CD4-positive, alpha-beta memory T cell (primary cell): ENCODE measurements at regions not wholly inside any gene's neighbourhood (a gene's known extent, or its start where the extent isn't known, plus 50 kb on each side); places are given as distances from the start of the nearest gene placed in this dataset.

ENCODE experiments used
- CTCF ChIA-PET: fragments of 350-600 bp; sonication (Branson Sonifier 250); formaldehyde crosslinking; loops from one replicate; lab custom pipeline; 2021; ENCODE audit warnings: inconsistent platforms; ENCODE audit not compliant: partially characterized antibody; lab: Charles Lee
- POLR2A ChIA-PET: fragments of 350-600 bp; sonication (Branson Sonifier 250); formaldehyde crosslinking; loops from one replicate; lab custom pipeline; 2021; ENCODE audit not compliant: partially characterized antibody; lab: Charles Lee
- DNase-seq, 5 donors: peaks; one replicate each; pipeline versions ENCODE4 v3.0.0 to v3.0.0-alpha.2; 2020 to 2022; ENCODE audit warnings: mixed read lengths in 1 of 5
- H3K27ac ChIP-seq: one replicate; pipeline ENCODE4 v1.7.0; 2013; ENCODE audit warnings: low read depth, low read length
- H3K27me3 ChIP-seq: 2 replicates; pipeline ENCODE4 v1.7.0; 2013; ENCODE audit warnings: mild to moderate bottlenecking, low read length, moderate library complexity; ENCODE audit not compliant: insufficient read depth
- H3K36me3 ChIP-seq: 2 replicates; pipeline ENCODE4 v1.7.0; 2013; ENCODE audit warnings: mild to moderate bottlenecking, low read length, moderate library complexity; ENCODE audit not compliant: insufficient read depth
- H3K4me1 ChIP-seq: 2 replicates; pipeline ENCODE4 v1.7.0; 2013; ENCODE audit warnings: mild to moderate bottlenecking, low read length, moderate library complexity; ENCODE audit not compliant: insufficient read depth
- H3K4me3 ChIP-seq, 2 donors: one replicate each; pipeline ENCODE4 v1.7.0; 2013; ENCODE audit warnings: low read length in 2 of 2, mild to moderate bottlenecking in 1 of 2
- H3K9me3 ChIP-seq, 2 donors: one replicate each; pipeline ENCODE4 v1.7.0; 2013; ENCODE audit warnings: low read length in 2 of 2, control low read depth in 1 of 2; ENCODE audit not compliant: control insufficient read depth in 1 of 2
- H3K27ac Mint-ChIP-seq, 7 donors: one replicate each; pipeline ENCODE4 v1.8.0; 2020 to 2021; ENCODE audit warnings: mixed read lengths in 7 of 7, mild to moderate bottlenecking in 6 of 7, inconsistent platforms in 3 of 7, moderate library complexity in 3 of 7
- H3K27me3 Mint-ChIP-seq, 2 donors: one replicate each; pipeline ENCODE4 v1.8.0; 2020 to 2021; ENCODE audit warnings: mixed read lengths in 2 of 2
- H3K36me3 Mint-ChIP-seq, 2 donors: one replicate each; pipeline ENCODE4 v1.8.0; 2020 to 2021; ENCODE audit warnings: mixed read lengths in 2 of 2, inconsistent platforms in 1 of 2, mild to moderate bottlenecking in 1 of 2
- H3K4me1 Mint-ChIP-seq, 4 donors: one replicate each; pipeline ENCODE4 v1.8.0; 2020 to 2021; ENCODE audit warnings: mixed read lengths in 4 of 4, mild to moderate bottlenecking in 1 of 4
- H3K4me3 Mint-ChIP-seq, 8 donors: one replicate each; pipeline ENCODE4 v1.8.0; 2020 to 2021; ENCODE audit warnings: mixed read lengths in 8 of 8, mild to moderate bottlenecking in 7 of 8, moderate library complexity in 6 of 8, inconsistent platforms in 3 of 8
- H3K9me3 Mint-ChIP-seq, 8 donors: one replicate each; pipeline ENCODE4 v1.8.0; 2020 to 2021; ENCODE audit warnings: mixed read lengths in 8 of 8, mild to moderate bottlenecking in 5 of 8, inconsistent platforms in 3 of 8, moderate library complexity in 1 of 8
- intact Hi-C: fragments of 100-400 bp; cut with micrococcal nuclease; formaldehyde crosslinking; loops from one replicate; pipeline ENCODE4 v1.15.1; 2023

DNA sequence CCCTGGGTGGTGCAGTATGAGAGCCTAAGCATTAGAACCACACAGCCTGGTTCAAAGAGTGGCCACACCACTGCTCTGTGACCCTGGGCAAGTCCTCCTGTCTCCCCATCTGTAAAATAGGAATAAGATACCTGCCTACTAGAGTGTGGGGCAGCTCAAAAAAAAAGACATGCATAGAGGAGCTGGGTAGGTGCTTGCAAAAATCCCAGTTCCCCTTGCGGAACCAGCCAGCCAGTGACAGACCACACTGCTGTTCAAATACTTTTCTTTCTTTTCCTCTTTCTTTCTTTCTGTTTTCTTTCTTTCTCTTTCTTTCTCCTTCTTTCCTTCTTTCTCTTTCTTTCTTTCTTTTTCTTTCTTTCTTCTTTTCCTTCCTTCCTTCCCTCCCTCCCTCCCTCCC lies 63.0 kb upstream of the TRIM2 start:
- H3K27me3 Mint-ChIP-seq = no peaks in the 10 kb centered on the region
- ChIA-PET POLR2A (no interaction called here), CTCF (interaction anchor here (0.8 to 2.9 kb wide), 3 partner anchors 11 to 168 kb away, joined by 3 to 26 read pairs (median 4); no protein-coding TSS in a partner anchor)
- peaks cover 0 to 12% (median 5%) of the 10 kb centered on the region in 4 donors for H3K4me1 Mint-ChIP-seq
- intact Hi-C loops = no loop called here
- no peak for DNase-seq
- Histone ChIP-seq H3K36me3 (no peaks in the 10 kb centered on the region), H3K4me3 (no peak overlapping the region), H3K27ac (no peak overlapping the region), H3K27me3 (no peaks in the 10 kb centered on the region), H3K9me3 (no peaks in the 10 kb centered on the region), H3K4me1 (peaks cover 4% of the 10 kb centered on the region)
- H3K27ac Mint-ChIP-seq = no peak overlapping the region
- H3K36me3 Mint-ChIP-seq = no peaks in the 10 kb centered on the region
- H3K4me3 Mint-ChIP-seq = no peak overlapping the region
- no peaks in the 10 kb centered on the region for H3K9me3 Mint-ChIP-seq

DNA sequence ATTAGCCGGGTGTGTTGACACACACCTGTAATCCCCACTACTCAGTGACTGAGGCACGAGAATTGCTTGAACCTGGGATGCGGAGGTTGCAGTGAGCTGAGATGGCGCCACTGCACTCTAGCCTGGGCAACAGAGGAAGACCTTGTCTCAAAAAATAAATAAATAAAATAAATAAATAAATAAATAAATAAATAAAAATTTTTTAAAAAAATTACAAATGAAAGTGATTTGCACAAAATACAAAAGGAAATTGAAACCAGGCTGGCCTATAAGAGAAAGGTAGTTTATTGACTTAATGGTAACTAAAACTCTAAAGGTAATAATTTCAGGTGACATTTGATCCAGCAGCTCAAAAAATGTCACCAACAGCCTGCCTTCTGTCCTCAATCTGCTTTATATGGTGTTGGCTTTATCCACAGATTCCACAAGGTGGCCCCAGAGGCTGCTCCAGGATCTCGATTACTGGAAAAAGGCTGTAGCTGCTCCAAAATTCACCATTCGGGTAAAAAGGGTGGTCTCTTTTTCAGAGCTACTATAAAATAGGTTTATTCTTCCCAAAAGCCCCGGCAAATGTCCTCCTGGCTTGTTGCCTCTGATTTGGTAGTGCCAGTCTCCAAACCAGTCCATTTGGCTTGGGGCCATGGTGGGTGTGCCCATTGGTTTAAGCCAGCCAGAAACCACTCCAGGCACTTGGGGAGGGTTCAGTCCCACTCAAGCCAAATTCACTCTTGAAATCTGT lies 61.4 kb upstream of the TRIM2 start:
- Histone ChIP-seq H3K4me3 (no peak overlapping the region), H3K9me3 (no peaks in the 10 kb centered on the region), H3K4me1 (peaks cover 4% of the 10 kb centered on the region), H3K36me3 (no peaks in the 10 kb centered on the region), H3K27me3 (no peaks in the 10 kb centered on the region), H3K27ac (no peak overlapping the region)
- Mint-ChIP-seq H3K27me3 (no peaks in the 10 kb centered on the region), H3K4me1 (peaks cover 0 to 12% (median 5%) of the 10 kb centered on the region in 4 donors), H3K36me3 (no peaks in the 10 kb centered on the region), H3K9me3 (no peaks in the 10 kb centered on the region), H3K4me3 (no peak overlapping the region), H3K27ac (no peak overlapping the region)
- DNase-seq = peak; percentile 63 to 68 (median 64)
- intact Hi-C loops = loop anchor here (1.0 kb wide), 7 partner anchors 10 to 607 kb away; partner anchors contain the start of gene MND1
- ChIA-PET CTCF (interaction anchor here (0.6 to 2.9 kb wide), 38 partner anchors 10 to 607 kb away, joined by 3 to 26 read pairs (median 4); no protein-coding TSS in a partner anchor), POLR2A (interaction anchor here (0.8 to 0.9 kb wide), 3 partner anchors 10 to 500 kb away, joined by 3 to 4 read pairs (median 3); no protein-coding TSS in a partner anchor)

DNA sequence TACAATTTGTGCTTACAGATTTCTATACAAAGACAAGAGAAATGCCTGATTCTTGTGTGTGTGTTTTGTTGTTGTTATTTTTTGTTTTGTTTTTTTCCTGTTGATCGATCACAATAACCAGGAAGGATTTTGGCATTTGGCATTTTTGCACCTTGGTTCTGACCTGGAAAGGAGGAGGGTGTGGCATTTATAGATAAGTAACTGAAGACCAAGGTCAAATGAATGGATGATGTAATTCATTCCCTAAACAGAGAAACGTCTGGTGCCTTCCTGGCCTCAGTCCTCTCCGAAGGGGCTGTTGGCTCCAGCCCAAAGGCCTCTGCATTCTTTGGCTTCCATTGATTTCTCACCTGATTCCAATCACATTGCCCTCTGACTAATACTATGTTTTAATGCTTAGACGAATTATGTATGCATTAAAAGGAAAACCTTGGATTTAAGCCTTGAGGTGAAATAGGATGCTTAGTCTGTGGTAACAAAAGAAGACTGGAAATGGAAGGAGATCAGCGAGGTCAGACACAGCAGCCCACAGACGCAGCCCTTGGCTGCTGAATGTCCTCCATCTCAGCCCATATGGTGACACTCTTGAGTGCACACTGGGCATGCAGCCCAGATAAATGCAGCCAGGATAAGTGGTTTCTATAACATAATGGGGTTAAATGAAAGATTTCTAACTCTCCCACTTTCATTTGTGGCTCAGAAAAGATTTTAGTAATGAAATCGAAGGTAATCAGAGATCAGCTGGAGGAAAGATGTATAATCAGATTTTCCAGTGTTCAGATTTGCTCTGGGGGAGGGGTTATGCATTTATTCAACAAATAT lies 60.5 kb upstream of the TRIM2 start:
- Histone ChIP-seq H3K9me3 (no peaks in the 10 kb centered on the region), H3K36me3 (no peaks in the 10 kb centered on the region), H3K4me3 (no peak overlapping the region), H3K4me1 (peaks cover 4% of the 10 kb centered on the region), H3K27ac (no peak overlapping the region), H3K27me3 (no peaks in the 10 kb centered on the region)
- no peaks in the 10 kb centered on the region for H3K9me3 Mint-ChIP-seq
- CTCF ChIA-PET = interaction anchor here (0.6 to 5.6 kb wide), 40 partner anchors 9 to 606 kb away, joined by 3 to 32 read pairs (median 5); no protein-coding TSS in a partner anchor
- intact Hi-C loops = loop anchor here (1.0 kb wide), 7 partner anchors 10 to 607 kb away; partner anchors contain the start of gene MND1
- H3K4me3 Mint-ChIP-seq = no peak overlapping the region
- peaks cover 0 to 12% (median 5%) of the 10 kb centered on the region in 4 donors for H3K4me1 Mint-ChIP-seq
- DNase-seq = no peak
- no peaks in the 10 kb centered on the region for H3K27me3 Mint-ChIP-seq
- POLR2A ChIA-PET = interaction anchor here (1.1 kb wide), 1 partner anchor 11 kb away, joined by 3 read pairs; no protein-coding TSS in a partner anchor
- no peaks in the 10 kb centered on the region for H3K36me3 Mint-ChIP-seq
- H3K27ac Mint-ChIP-seq = peak overlapping the region in 3 of 7 donors; percentile 7 to 64 (median 37)

DNA sequence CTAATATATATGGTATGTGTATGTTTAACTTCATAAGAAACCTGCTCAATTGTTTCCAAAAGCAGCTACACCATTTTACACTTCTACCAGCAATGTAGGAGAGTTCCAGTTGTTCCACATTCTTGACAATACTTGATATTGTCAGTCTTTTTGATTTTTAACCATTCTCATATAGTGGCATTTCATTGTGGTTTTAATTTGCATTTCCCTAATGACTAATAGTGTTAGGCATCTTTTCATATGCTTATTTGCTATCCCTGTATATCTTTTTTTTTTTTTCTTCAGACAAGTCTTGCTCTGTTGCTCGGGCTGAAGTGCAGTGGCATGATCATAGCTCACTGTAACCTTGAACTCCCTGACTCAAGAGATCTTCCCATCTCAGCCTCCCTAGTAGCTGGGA lies 58.2 kb upstream of the TRIM2 start:
- Mint-ChIP-seq H3K27ac (no peak overlapping the region), H3K36me3 (no peaks in the 10 kb centered on the region), H3K9me3 (no peaks in the 10 kb centered on the region), H3K4me1 (peaks cover 0 to 12% (median 5%) of the 10 kb centered on the region in 4 donors), H3K27me3 (no peaks in the 10 kb centered on the region), H3K4me3 (no peak overlapping the region)
- no peaks in the 10 kb centered on the region for H3K9me3 ChIP-seq
- ChIA-PET CTCF (interaction anchor here (0.7 to 5.6 kb wide), 9 partner anchors 10 to 428 kb away, joined by 3 to 32 read pairs (median 4); no protein-coding TSS in a partner anchor), POLR2A (no interaction called here)
- intact Hi-C loops = no loop called here
- H3K27me3 ChIP-seq = no peaks in the 10 kb centered on the region
- H3K27ac ChIP-seq = no peak overlapping the region
- no peak for DNase-seq
- no peak overlapping the region for H3K4me3 ChIP-seq
- H3K36me3 ChIP-seq = no peaks in the 10 kb centered on the region
- peaks cover 4% of the 10 kb centered on the region for H3K4me1 ChIP-seq

DNA sequence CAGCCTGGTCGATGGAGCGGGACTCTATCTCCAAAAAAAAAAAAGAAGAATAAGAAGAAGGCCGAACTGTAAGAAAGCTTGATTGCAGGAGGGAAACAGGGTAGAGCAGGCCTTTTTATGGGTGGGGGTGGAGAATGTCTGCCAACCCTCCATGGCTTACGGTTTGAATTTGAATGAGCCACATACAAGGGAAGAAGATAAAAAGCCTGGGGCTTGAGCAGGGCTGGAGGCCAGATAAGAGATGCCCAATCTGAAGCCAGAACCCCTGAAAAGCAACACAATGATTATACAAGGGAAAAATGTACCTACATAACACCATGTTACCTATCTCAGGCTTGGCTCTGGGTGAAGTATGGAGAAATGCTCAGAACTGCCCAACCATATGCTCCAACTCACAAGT lies 57.3 kb upstream of the TRIM2 start:
- DNase-seq = no peak
- no peak overlapping the region for H3K27ac ChIP-seq
- H3K27me3 Mint-ChIP-seq = no peaks in the 10 kb centered on the region
- CTCF ChIA-PET = interaction anchor here (1.0 to 5.6 kb wide), 7 partner anchors 9 to 427 kb away, joined by 3 to 32 read pairs (median 8); no protein-coding TSS in a partner anchor
- no peak overlapping the region for H3K4me3 Mint-ChIP-seq
- H3K4me3 ChIP-seq = no peak overlapping the region
- peaks cover 4% of the 10 kb centered on the region for H3K4me1 ChIP-seq
- intact Hi-C loops = no loop called here
- H3K36me3 ChIP-seq = no peaks in the 10 kb centered on the region
- H3K36me3 Mint-ChIP-seq = no peaks in the 10 kb centered on the region
- H3K4me1 Mint-ChIP-seq = peaks cover 0 to 12% (median 6%) of the 10 kb centered on the region in 4 donors
- H3K27me3 ChIP-seq = no peaks in the 10 kb centered on the region
- POLR2A ChIA-PET = no interaction called here
- no peak overlapping the region for H3K27ac Mint-ChIP-seq
- no peaks in the 10 kb centered on the region for H3K9me3 ChIP-seq
- H3K9me3 Mint-ChIP-seq = no peaks in the 10 kb centered on the region

DNA sequence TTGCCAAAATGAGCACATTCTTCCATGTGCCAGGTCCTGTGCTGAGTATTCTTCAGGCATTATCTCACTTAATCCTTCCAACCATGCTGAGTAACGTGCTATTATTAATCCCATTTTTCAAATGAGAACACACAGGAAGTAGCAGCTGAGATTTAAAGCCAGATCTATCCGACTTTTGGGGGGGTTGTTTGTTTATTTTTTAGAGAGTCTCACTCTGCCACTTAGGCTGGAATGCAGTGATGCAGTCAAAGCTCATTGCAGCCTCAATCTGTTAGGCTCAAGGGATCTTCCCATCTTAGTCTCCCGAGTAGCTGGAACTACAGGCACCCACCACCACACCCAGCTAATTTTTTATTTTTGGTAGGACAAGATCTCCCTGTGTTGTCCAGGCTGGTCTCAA lies 55.5 kb upstream of the TRIM2 start:
- POLR2A ChIA-PET = no interaction called here

More for the DNA sequence above, 55.5 kb upstream of the TRIM2 start:
- Mint-ChIP-seq H3K9me3 (no peaks in the 10 kb centered on the region), H3K4me3 (no peak overlapping the region), H3K36me3 (no peaks in the 10 kb centered on the region), H3K27me3 (no peaks in the 10 kb centered on the region), H3K27ac (no peak overlapping the region), H3K4me1 (peaks cover 7 to 19% (median 13%) of the 10 kb centered on the region in 4 donors)
- intact Hi-C loops = no loop called here
- Histone ChIP-seq H3K4me3 (no peak overlapping the region), H3K36me3 (no peaks in the 10 kb centered on the region), H3K9me3 (no peaks in the 10 kb centered on the region), H3K27ac (no peak overlapping the region), H3K4me1 (peaks cover 10% of the 10 kb centered on the region), H3K27me3 (no peaks in the 10 kb centered on the region)
- DNase-seq = no peak
- CTCF ChIA-PET = interaction anchor here (0.9 to 5.6 kb wide), 5 partner anchors 8 to 169 kb away, joined by 3 to 32 read pairs (median 4); no protein-coding TSS in a partner anchor
